GM19395 (cell line): ENCODE measurements at regions not wholly inside any gene's neighbourhood (a gene's known extent, or its start where the extent isn't known, plus 50 kb on each side); places are given as distances from the start of the nearest gene placed in this dataset.

ENCODE experiments used
- ATAC-seq: cut with Tn5 transposase; IDR thresholded peaks from one replicate; pipeline ENCODE4 v1.9.1; 2021; ENCODE audit warnings: mild to moderate bottlenecking, moderate library complexity; ENCODE audit not compliant: unreplicated experiment

GRCh38 chr5:56289602-56289987 is 56.5 kb upstream of the ANKRD55 start:
- no peak for ATAC-seq

DNA sequence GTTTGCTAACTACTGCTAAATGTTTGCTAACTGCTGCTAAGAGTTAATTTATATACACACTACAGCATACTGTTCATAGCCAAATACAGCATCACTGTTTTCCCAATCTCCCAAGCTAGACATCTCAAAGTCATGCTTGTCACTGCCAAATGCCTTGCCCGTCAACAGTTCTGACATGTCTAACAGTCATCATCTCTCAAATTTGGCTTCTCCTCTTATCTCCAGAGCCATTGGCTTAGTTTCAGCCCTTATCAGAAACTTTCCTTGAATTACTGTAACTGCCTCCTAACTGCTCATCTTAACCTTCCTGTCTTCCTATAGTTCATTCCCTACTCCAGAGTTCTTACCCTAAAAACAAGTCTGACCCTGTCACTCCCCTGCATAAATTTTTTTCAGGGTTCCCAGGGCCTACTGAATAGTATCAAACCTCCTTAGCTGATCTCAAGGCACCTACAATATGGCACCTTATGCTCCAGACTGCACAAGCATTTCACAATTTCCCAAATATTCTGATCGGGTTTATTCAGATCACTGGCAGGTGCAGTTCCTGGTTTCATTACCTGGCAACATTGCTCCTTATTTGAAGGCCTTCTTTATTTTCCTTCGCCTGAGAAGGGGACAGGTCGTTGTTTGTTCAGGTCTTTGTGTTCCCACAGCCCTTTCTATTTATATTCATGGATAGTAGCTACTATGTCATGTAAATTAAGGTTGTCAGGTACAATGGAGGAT is 55.9 kb upstream of the ANKRD55 start:
- ATAC-seq, result no peak

GRCh38 chr5:56286015-56286884 is 53.1 kb upstream of the ANKRD55 start:
- no peak for ATAC-seq

DNA sequence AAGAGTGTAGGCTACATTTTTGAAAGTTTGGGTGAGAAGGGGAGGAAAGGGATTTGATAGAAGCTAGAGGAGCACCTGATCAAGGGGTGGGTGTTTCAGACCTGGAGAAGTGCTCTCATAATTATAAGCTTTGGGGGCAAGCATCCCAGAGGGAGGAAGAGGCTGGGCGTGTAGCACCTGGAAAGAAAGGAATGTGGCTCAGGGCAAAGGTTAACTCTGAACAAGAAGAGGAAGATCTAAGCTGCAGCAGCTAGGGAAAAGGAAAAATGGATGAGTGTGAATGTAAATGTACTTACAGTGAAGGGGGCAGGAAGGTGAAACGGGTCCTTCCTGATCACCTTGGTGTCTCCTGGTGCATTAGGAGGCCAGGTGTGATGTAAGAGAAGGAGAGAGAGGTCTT is 49.8 kb upstream of the ANKRD55 start:
- no peak for ATAC-seq
